Ovary (tissue), 7 donors: ENCODE measurements at regions not wholly inside any gene's neighbourhood (a gene's known extent, or its start where the extent isn't known, plus 50 kb on each side); places are given as distances from the start of the nearest gene placed in this dataset.

Experiments
- DNase-seq, 5 donors: peaks; one replicate each; pipeline ENCODE4 v3.0.0-alpha.2; 2019 to 2020
- H3K27ac ChIP-seq, 2 donors: fragments of 200-600 bp; one replicate each; pipeline versions ENCODE4 v1.5.1 to v1.8.0; 2019 to 2022
- H3K27me3 ChIP-seq: fragments of 200-600 bp; one replicate; pipeline ENCODE4 v1.8.0; 2022
- H3K36me3 ChIP-seq: fragments of 200-600 bp; sonication (generic); one replicate; pipeline ENCODE4 v1.5.1; 2019
- H3K4me1 ChIP-seq: one replicate; pipeline ENCODE4 v1.8.1; 2013; ENCODE audit warnings: mild to moderate bottlenecking, moderate library complexity; ENCODE audit not compliant: insufficient read depth
- H3K4me3 ChIP-seq: fragments of 200-600 bp; sonication (generic); one replicate; pipeline ENCODE4 v1.5.1; 2017
- H3K9me3 ChIP-seq, 2 donors: fragments of 200-600 bp in 1 of 2; sonication (generic) in 1 of 2; one replicate each; pipeline versions ENCODE4 v1.5.1 to v1.8.1; 2013 to 2019; ENCODE audit warnings: mild to moderate bottlenecking in 1 of 2, moderate library complexity in 1 of 2
- EP300 ChIP-seq: sonication (generic); formaldehyde crosslinking; IDR thresholded peaks from one replicate; pipeline ENCODE4 v1.6.1; 2017; ENCODE audit warnings: antibody characterized with exemption
- POLR2A ChIP-seq: fragments of 450-650 bp; IDR thresholded peaks from one replicate; pipeline ENCODE4 v1.6.1; 2017; ENCODE audit warnings: antibody characterized with exemption, mild to moderate bottlenecking, moderate library complexity
- WGBS, 3 donors: extraction: QIAGEN DNeasy Blood & Tissue Kit in 1 of 3; methylation state at CpG; one replicate each; pipeline versions ENCODE4 v1.1.5 to v1.1.7; 2013 to 2017; 5-methylcytosine and 5-hydroxymethylcytosine counted together
- intact Hi-C, 4 donors: fragments of 100-400 bp; cut with DNase I; formaldehyde crosslinking; loops; one replicate each; pipeline versions ENCODE4 v1.11.0 to v1.15.1; 2022 to 2023
- TF ChIP-seq, protein P1 (sequence below), 3 donors: fragments of 450-650 bp in 2 of 3; fragments of 200-600 bp in 1 of 3; IDR thresholded peaks; one replicate each; pipeline versions ENCODE4 v1.5.1 to v1.8.0; 2016 to 2022; ENCODE audit warnings: antibody characterized with exemption in 3 of 3, mild to moderate bottlenecking in 1 of 3
- donor health status: DM: no; HTN: no; CAD: no; lungs with moderate emphysema.
- donor health status: DM: no; HTN: no; CAD: no.
- donor health status: Bipolar disorder and iron deficiency.
- donor health status: DM: no; HTN: no; CAD: no.
- donor health status: DM: yes; HTN: yes; CAD: no.

DNA sequence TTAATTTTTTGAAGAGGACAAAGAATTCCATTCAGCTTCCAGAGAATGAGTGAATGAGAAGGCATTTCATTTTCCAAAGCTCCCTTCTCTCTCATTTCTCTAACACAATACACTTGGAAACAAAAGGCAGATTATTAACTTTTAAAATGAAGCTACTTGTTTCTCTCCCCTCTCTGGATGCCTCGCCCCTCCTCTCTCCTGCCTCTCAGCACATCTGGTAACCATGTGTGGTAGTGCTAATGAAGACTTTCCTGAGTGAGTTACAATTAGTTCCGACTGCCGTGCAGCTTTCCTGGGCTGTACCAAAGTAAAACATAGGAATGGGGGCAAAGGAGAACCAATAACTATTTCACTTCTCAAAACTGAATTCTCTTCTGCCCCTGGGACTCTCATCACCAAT, 84.7 kb upstream of the SOX5 start:
- intact Hi-C loops, result no loop called here
- H3K27ac ChIP-seq, result no peak overlapping the region
- H3K27me3 ChIP-seq, result no peaks in the 10 kb centered on the region
- no peaks in the 10 kb centered on the region for H3K36me3 ChIP-seq
- TF ChIP-seq, protein P1, sequence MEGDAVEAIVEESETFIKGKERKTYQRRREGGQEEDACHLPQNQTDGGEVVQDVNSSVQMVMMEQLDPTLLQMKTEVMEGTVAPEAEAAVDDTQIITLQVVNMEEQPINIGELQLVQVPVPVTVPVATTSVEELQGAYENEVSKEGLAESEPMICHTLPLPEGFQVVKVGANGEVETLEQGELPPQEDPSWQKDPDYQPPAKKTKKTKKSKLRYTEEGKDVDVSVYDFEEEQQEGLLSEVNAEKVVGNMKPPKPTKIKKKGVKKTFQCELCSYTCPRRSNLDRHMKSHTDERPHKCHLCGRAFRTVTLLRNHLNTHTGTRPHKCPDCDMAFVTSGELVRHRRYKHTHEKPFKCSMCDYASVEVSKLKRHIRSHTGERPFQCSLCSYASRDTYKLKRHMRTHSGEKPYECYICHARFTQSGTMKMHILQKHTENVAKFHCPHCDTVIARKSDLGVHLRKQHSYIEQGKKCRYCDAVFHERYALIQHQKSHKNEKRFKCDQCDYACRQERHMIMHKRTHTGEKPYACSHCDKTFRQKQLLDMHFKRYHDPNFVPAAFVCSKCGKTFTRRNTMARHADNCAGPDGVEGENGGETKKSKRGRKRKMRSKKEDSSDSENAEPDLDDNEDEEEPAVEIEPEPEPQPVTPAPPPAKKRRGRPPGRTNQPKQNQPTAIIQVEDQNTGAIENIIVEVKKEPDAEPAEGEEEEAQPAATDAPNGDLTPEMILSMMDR (IDR thresholded peaks at IDR 0.05), result no peak
- TF ChIP-seq POLR2A, result no peak
- TF ChIP-seq EP300, result no peak
- H3K9me3 ChIP-seq, result no peaks in the 10 kb centered on the region
- H3K4me1 ChIP-seq, result no peaks in the 10 kb centered on the region
- no peak for DNase-seq
- WGBS, 3 donors, result 52 to 65% (median 61%) methylated on average over 3 of the region's 3 CpGs
- H3K4me3 ChIP-seq, result no peak overlapping the region

DNA sequence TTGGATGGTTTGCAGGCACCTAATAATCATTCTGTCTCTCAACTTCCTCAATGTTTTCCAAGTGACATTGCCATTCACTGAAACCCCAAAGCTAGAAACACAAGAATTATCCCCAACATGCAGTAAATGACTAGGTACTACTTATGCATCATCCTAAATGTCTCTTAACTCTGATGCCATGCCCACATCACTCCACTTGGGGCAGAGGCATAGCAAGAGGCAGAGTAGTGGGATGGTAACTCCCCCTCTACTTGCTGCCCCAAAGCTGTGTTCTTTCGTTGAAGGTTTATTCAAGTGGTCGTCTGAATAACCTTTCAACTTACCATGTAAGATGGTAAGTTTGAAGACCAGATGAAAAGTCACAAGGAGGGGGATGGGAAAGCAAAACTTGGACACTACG, 77.9 kb upstream of the SOX5 start:
- WGBS, 3 donors, result 60 to 79% (median 65%) methylated on average over 3 of the region's 3 CpGs
- intact Hi-C loops, result no loop called here
- Histone ChIP-seq H3K9me3 (no peaks in the 10 kb centered on the region), H3K27ac (no peak overlapping the region), H3K27me3 (no peaks in the 10 kb centered on the region), H3K36me3 (no peaks in the 10 kb centered on the region), H3K4me1 (peaks cover 1% of the 10 kb centered on the region), H3K4me3 (no peak overlapping the region)
- DNase-seq, result no peak
- TF ChIP-seq, protein P1 (IDR thresholded peaks at IDR 0.05), result no peak
- TF ChIP-seq POLR2A (no peak), EP300 (no peak)

DNA sequence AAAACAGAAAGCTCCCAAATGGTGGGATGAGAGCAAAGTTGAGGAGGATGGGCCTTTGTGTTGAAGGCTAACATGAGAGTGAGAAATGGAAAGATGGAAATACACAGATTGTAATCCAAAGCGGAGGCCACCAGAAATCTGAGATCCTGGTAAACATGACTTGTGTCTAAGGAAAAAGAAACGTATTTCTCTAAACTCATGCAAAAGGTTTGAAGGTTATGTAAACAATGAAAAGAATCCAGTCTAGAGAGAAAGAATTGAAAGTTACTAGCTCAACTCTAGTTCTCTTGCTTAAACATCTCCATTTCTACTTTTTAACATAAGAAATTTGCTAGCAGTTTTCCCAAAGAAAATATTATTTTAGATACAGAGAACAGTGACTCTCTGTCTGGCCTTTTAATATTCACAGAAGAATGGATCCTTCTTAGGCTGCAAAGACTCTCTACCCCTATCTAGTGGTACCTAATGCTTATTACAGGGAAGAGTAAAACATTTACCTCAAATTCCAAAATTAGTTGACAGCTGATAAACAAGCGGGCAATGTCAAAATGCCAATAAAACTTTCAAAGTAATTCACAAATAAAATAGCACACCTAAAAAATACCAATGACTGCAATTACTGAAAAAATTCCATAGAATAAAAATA, 75.8 kb upstream of the SOX5 start:
- peaks cover 1% of the 10 kb centered on the region for H3K4me1 ChIP-seq
- TF ChIP-seq EP300, result no peak
- no peak for TF ChIP-seq POLR2A
- TF ChIP-seq, protein P1 (IDR thresholded peaks at IDR 0.05), result no peak
- no peak overlapping the region for H3K4me3 ChIP-seq
- no peaks in the 10 kb centered on the region for H3K36me3 ChIP-seq
- 63 to 71% (median 68%) methylated on average over 3 of the region's 3 CpGs for WGBS, 3 donors
- intact Hi-C loops, result no loop called here
- H3K27me3 ChIP-seq, result no peaks in the 10 kb centered on the region
- no peak for DNase-seq
- H3K9me3 ChIP-seq, result no peaks in the 10 kb centered on the region
- no peak overlapping the region for H3K27ac ChIP-seq

DNA sequence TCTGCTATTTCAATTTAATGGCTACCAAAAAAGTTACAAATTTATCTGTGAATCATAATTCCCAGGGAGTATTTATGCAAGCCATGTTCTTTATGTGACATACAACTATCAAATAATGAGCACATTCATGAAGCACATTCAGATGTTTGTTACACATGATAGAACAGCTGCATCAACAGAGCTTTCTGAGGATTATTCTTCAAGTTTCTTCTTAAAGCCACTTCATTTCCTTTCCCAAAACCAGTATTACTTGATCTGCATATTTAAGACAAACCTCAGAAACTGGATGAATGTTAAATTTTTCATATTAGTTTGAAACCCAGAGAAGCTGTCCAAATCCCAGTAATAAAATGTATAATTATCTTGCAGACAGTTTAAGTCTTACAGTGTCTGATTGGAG, 73.6 kb upstream of the SOX5 start:
- Histone ChIP-seq H3K9me3 (no peaks in the 10 kb centered on the region), H3K27ac (no peak overlapping the region), H3K4me3 (no peak overlapping the region), H3K4me1 (peaks cover 1% of the 10 kb centered on the region), H3K36me3 (no peaks in the 10 kb centered on the region), H3K27me3 (no peaks in the 10 kb centered on the region)
- DNase-seq, result no peak
- intact Hi-C loops, result no loop called here
- TF ChIP-seq POLR2A (no peak), EP300 (no peak)
- TF ChIP-seq, protein P1 (IDR thresholded peaks at IDR 0.05), result no peak
